ENCODE measurements at regions not wholly inside any gene's neighbourhood (a gene's known extent, or its start where the extent isn't known, plus 50 kb on each side); places are given as distances from the start of the nearest gene placed in this dataset.
A peak's percentile ranks its signal among the peaks of the same experiment; 100 is the strongest.
"Not testable (repeated sequence)": the region's sequence is repeated elsewhere in the genome, so short reads cannot be mapped to it uniquely, and the experiment has no call there.

DNA sequence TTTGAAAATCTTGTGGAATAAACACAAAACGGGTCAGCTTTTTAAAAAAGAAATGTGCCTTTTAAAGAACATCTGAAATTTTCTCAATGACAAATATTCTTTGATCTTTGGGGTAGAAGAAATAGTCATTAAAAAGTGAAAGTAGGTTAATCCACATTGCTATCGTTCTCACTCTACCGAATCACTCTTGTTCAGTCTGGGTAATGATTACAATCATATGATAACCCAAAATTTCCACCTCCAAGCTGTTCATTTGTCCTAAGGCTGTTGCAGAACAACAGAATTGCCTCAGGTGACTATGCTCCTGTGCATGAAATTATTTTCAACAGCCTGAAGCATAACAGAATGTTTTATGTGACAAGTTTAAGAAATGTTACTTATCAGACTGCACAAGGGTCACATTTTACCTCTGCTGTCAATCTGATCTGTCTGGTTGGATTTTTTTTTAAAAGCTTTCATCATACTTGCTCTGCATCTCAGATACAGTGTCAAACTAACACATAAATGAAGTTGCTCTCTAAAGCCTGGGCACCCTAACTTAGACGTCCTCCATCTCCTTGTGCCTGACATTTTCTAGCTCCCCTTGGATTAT is 227.3 kb downstream of the LURAP1L start:
- no peak for DNase-seq

- no peak for DNase-seq
Measured at GRCh38 chr9:13002740-13003139, 227.9 kb downstream of the LURAP1L start.

- no peak for DNase-seq
Measured at GRCh38 chr9:13009871-13010270, 235.1 kb downstream of the LURAP1L start.

DNA sequence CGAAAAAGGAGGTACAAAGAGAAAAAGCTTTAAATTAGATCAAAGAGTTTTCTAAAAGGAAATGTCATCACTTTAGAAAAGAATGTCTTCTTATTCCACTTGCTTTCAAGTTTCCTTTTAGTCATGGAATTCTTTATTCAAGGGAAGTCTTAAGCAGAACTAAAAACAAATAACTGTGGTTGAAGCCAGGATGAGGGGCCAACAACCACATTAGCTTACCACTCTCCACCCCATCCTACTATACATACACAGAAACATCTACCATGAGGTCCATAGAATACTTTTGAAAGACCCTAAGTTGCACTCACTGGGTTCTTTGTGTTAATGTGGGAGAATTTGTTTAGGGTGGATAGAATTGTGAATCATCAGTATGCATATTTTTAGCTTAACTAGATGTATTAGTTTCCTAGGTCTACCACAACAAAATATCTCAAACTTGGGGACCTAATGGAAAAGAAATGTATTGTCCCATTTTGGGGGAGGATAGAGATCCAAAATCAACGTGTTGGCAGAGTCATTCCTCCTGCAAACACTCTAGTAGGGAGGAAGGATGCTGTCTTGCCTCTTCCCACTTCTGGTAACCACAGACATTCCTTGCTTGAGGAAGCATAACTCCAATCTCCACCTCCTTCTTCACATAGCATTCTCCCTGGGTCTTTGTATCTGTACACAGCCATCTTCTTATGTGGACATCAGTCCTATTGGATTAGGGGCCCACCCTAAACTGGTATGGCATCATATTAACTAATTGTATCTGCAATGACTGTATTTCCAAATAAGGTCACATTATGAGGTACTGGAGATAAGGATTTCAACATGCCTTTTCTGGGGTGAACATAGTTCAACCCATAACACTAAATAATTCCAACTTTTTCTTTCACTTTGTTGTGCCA is 239.4 kb downstream of the LURAP1L start:
- no peak for DNase-seq

DNA sequence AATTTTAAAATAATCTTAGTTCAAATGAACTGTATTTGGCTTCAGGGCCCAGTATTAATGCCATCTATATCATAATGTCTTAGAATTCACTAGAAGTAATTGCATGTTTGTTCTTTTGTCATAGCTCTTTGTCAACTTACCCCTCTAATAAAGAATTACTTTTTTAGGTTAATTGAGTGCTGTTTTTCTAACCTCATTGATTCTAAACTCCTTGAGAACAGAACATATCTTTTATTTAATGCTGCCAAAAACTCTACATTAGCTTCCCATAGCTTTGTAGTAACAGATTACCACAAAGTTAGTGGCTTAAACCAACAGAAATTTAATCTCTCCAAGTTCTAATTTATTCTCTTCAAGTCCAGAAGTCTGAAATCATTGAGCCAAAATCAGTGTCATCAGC is 242.4 kb downstream of the LURAP1L start:
- DNase-seq: no peak

GRCh38 chr9:13020146-13021040 is 245.6 kb downstream of the LURAP1L start:
- DNase-seq: no peak

GRCh38 chr9:13022756-13023155 is 247.9 kb downstream of the LURAP1L start:
- DNase-seq: no peak

- no peak for DNase-seq
Measured at GRCh38 chr9:13023498-13023897, 248.7 kb downstream of the LURAP1L start.

DNA sequence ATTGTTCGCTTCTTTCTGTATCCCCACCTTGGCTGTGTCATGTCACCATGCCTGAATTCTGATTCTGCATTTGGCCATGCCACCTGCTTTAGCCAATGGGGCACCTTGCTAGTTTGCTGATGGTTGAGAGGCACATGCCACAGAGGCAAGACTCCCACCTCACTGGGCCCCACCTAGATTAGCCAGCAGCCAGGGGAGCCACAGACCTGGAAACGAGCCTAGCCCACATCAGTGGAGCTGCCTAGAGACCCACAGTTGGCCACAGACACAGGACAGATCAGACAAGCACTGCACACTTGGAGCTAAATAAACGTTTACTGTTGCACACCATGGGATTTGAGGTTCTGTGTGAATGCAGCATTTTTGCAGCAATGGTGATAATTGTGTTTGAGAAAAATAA is 252.1 kb downstream of the LURAP1L start:
- DNase-seq: no peak

DNA sequence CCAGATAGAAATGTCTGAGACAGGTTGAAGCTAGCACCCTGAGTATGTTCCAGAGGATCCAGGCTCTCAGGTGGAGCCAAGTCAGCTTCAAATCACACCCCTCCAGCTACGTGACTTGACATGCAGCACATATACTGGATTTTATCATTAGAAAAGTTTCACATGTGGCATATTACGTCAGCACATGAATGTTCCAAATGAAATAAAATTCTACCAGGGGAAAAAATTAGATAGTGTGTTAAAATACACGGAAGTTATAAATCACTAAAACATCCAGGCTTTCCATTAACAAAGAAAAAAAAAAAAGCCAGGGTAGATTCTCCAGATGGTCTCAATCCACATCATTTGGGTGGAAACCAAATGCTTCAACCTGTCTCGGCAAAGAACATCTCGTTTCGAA is 251.6 kb downstream of the MPDZ start:
- no peak for DNase-seq

DNA sequence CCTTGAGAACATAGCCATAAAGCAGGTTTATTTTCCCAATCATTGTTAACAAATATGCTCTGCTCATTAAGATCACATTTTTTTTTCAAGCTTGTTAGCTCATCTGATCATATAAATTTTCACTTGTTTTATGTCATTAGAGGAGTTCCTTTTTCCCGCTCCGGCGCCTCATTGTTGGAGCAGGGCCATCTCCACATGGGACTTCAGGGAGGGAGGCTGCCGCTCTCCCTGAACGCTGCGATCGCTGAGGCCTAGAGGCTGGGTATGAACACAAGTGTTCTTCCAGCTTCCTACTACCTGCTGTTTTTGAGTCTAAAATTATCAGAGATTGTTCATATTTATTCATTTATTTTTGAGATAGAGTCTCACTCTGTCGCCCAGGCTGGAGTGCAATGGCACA is 246.9 kb downstream of the MPDZ start:
- no peak for DNase-seq

- peak; percentile 47 to 60 for DNase-seq
Measured at GRCh38 chr9:13033959-13034693, 245.4 kb downstream of the MPDZ start.

GRCh38 chr9:13034694-13035002 is 244.8 kb downstream of the MPDZ start:
- DNase-seq: no peak

- no peak for DNase-seq
Measured at GRCh38 chr9:13035822-13036221, 243.7 kb downstream of the MPDZ start.

DNA sequence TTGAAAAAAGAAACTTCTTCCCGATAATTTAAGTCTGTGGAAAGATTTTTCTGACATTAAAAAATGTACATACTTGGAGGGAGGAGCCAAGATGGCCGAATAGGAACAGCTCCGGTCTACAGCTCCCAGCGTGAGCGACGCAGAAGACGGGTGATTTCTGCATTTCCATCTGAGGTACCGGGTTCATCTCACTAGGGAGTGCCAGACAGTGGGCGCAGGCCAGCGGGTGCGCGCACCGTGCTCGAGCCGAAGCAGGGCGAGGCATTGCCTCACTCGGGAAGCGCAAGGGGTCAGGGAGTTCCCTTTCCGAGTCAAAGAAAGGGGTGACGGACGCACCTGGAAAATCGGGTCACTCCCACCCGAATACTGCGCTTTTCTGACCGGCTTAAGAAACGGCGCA is 241.7 kb downstream of the MPDZ start:
- not testable (repeated sequence) for DNase-seq

- DNase-seq: no peak
Measured at GRCh38 chr9:13047827-13048587, 231.5 kb downstream of the MPDZ start.

- no peak for DNase-seq
Measured at GRCh38 chr9:13049223-13049622, 230.3 kb downstream of the MPDZ start.

- DNase-seq: no peak
Measured at GRCh38 chr9:13053504-13053903, 226.0 kb downstream of the MPDZ start.

GRCh38 chr9:13054389-13054788 is 225.1 kb downstream of the MPDZ start:
- DNase-seq: no peak

Data from Kasumi-1 (cell line).